K562 (cell line): ENCODE measurements at regions not wholly inside any gene's neighbourhood (a gene's known extent, or its start where the extent isn't known, plus 50 kb on each side); places are given as distances from the start of the nearest gene placed in this dataset.

Experiments used
- ATAC-seq: fragments of 200-7000 bp; cut with Tn5 transposase; 3 replicates; pipeline ENCODE4 v1.9.1; 2020; ENCODE audit warnings: moderate library complexity
- BruUV-seq: library from RNA; stranded (reverse); fragments of 400-500 nt; replicated peaks from 2 replicates; lab custom pipeline; 2021; lab: Mats Ljungman, UMichigan
- CTCF ChIA-PET: fragments of 300-600 bp; formaldehyde crosslinking; extraction: SDS; loops from one replicate; lab custom pipeline; 2021; ENCODE audit warnings: low intra/inter-chr PET ratio; lab: Yijun Ruan, JAX
- POLR2A ChIA-PET: fragments of 300-600, 350-650 bp; sonication (Branson Sonifier 250); formaldehyde crosslinking; extraction: SDS; loops from one replicate; lab custom pipeline; 2021; ENCODE audit warnings: antibody characterized with exemption, inconsistent platforms; lab: Yijun Ruan, JAX
- DNase-seq, 4 experiments: peaks; one replicate each; pipeline versions ENCODE4 v3.0.0 to v3.0.0-alpha.2; 2011 to 2018; ENCODE audit warnings: low spot score in 3 of 4, mixed read lengths in 3 of 4; ENCODE audit errors: extremely low read depth in 1 of 4
- FAIRE-seq: peaks from 2 replicates; lab custom pipeline; 2011; peaks lifted over from hg19 to GRCh38; lab: Jason Lieb, UNC
- H2AFZ ChIP-seq: 2 replicates; pipeline ENCODE4 v1.6.0; 2011; ENCODE audit warnings: low read depth, low read length, control low read depth, inconsistent platforms
- H3K27ac ChIP-seq: fragments of 200-600 bp; 3 replicates; pipeline ENCODE4 v1.8.0; 2011; ENCODE audit warnings: low read depth, mild to moderate bottlenecking, control low read depth, inconsistent platforms, low read length, moderate library complexity, mixed read lengths; ENCODE audit errors: extremely low read depth
- H3K27me3 ChIP-seq, 2 experiments: fragments of 300-600 bp in 1 of 2; 2 replicates in 1 of 2; 3 replicates in 1 of 2; pipeline versions ENCODE4 v1.6.0 to v1.8.0; 2011; ENCODE audit warnings: inconsistent platforms in 2 of 2, low read length in 2 of 2, mild to moderate bottlenecking in 1 of 2, mixed read lengths in 1 of 2, moderate library complexity in 1 of 2; ENCODE audit not compliant: control insufficient read depth in 2 of 2, insufficient read depth in 2 of 2
- H3K36me3 ChIP-seq: fragments of 300-600 bp; 3 replicates; pipeline ENCODE4 v1.8.0; 2011; ENCODE audit warnings: mild to moderate bottlenecking, low read length, inconsistent platforms; ENCODE audit not compliant: control insufficient read depth, insufficient read depth
- H3K4me1 ChIP-seq, 2 experiments: fragments of 200-600 bp in 1 of 2; replicated peaks in 1 of 2; 2 replicates in 1 of 2; 3 replicates in 1 of 2; pipeline versions ENCODE4 v1.5.1 to v1.8.0; 2011; ENCODE audit warnings: inconsistent platforms in 2 of 2, low read length in 2 of 2, mild to moderate bottlenecking in 1 of 2, mixed read lengths in 1 of 2, moderate library complexity in 1 of 2; ENCODE audit not compliant: control insufficient read depth in 2 of 2, insufficient read depth in 2 of 2
- H3K4me2 ChIP-seq: 2 replicates; pipeline ENCODE4 v1.6.1; 2011; ENCODE audit warnings: low read length, control low read depth, inconsistent platforms, mixed read lengths; ENCODE audit not compliant: insufficient read depth
- H3K4me3 ChIP-seq: fragments of 200-600 bp; sonication (generic), shearing (Covaris generic); 2 replicates; pipeline ENCODE4 v1.5.1; 2016; ENCODE audit warnings: control low read depth, inconsistent platforms
- H3K79me2 ChIP-seq: fragments of 200-600 bp; 3 replicates; pipeline ENCODE4 v1.8.0; 2011; ENCODE audit warnings: low read length, inconsistent platforms; ENCODE audit not compliant: control insufficient read depth, insufficient read depth
- H3K9ac ChIP-seq, 2 experiments: 2 replicates each; pipeline versions ENCODE4 v1.6.0 to v1.6.1; 2011; ENCODE audit warnings: low read depth in 2 of 2, low read length in 2 of 2, control low read depth in 1 of 2, inconsistent platforms in 1 of 2, mild to moderate bottlenecking in 1 of 2, mixed read lengths in 1 of 2; ENCODE audit not compliant: insufficient read depth in 1 of 2
- H3K9me1 ChIP-seq: one replicate; pipeline ENCODE4 v1.6.0; 2011; ENCODE audit warnings: inconsistent platforms, mild to moderate bottlenecking, low read length, moderate library complexity; ENCODE audit not compliant: control insufficient read depth, insufficient read depth
- H3K9me3 ChIP-seq: replicated peaks from 2 replicates; pipeline ENCODE4 v1.5.1; 2011; ENCODE audit warnings: low read depth, low read length, inconsistent platforms; ENCODE audit not compliant: control insufficient read depth, insufficient read depth
- H4K20me1 ChIP-seq: replicated peaks from 2 replicates; pipeline ENCODE4 v1.6.1; 2011; ENCODE audit warnings: low read length, inconsistent platforms, mixed read lengths; ENCODE audit not compliant: control insufficient read depth, insufficient read depth
- CCAR2 ChIP-seq: fragments of 200-400 bp; formaldehyde crosslinking; IDR thresholded peaks from 2 replicates; pipeline ENCODE4 v1.6.1; 2017; ENCODE audit warnings: mild to moderate bottlenecking, low read depth, low read length
- ELF1 ChIP-seq: fragments of 200-800 bp; sonication (Bioruptor generic); IDR thresholded peaks from 2 replicates; pipeline ENCODE4 v1.6.1; 2016; ENCODE audit warnings: missing genetic modification characterization, missing compliant biosample characterization
- MTA1 ChIP-seq: fragments of 450-650 bp; IDR thresholded peaks from 2 replicates; pipeline ENCODE4 v1.6.1; 2017; ENCODE audit warnings: borderline replicate concordance
- NFIX ChIP-seq: fragments of 250-450 bp; sonication (Bioruptor Pico); IDR thresholded peaks from 2 replicates; pipeline ENCODE4 v1.4.0; 2020; ENCODE audit warnings: low read depth, mild to moderate bottlenecking, moderate library complexity
- POLR2AphosphoS5 ChIP-seq: IDR thresholded peaks from 2 replicates; pipeline ENCODE4 v1.6.1; 2011; ENCODE audit warnings: mild to moderate bottlenecking, low read depth, low read length, moderate library complexity; ENCODE audit not compliant: control insufficient read depth, insufficient read depth
- POU5F1 ChIP-seq: fragments of 150-350 bp; IDR thresholded peaks from 2 replicates; pipeline ENCODE4 v1.6.1; 2014; ENCODE audit warnings: borderline replicate concordance, low read length, low read depth, mild to moderate bottlenecking; ENCODE audit not compliant: partially characterized antibody
- PTTG1 ChIP-seq: fragments of 450-650 bp; IDR thresholded peaks from 2 replicates; pipeline ENCODE4 v1.6.1; 2016; ENCODE audit warnings: low read depth, mild to moderate bottlenecking, missing genetic modification characterization, missing compliant biosample characterization
- SAFB2 ChIP-seq: fragments of 200-400 bp; formaldehyde crosslinking; IDR thresholded peaks from 2 replicates; pipeline ENCODE4 v1.6.1; 2018; ENCODE audit warnings: borderline replicate concordance, low read length, low read depth, moderate library complexity; ENCODE audit not compliant: severe bottlenecking
- STAG1 ChIP-seq: sonication (generic); formaldehyde crosslinking; IDR thresholded peaks from 2 replicates; pipeline ENCODE4 v1.5.0; 2020; ENCODE audit warnings: missing genetic modification reagents, borderline replicate concordance
- TEAD1 ChIP-seq, 2 experiments: fragments of 450-650 bp in 1 of 2; sonication (generic) in 1 of 2; formaldehyde crosslinking; IDR thresholded peaks; 2 replicates each; pipeline versions ENCODE4 v1.4.0 to v1.8.0; 2020 to 2022; ENCODE audit warnings: mild to moderate bottlenecking in 2 of 2, missing genetic modification reagents in 1 of 2
- TRIM28 ChIP-seq: fragments of 450-650 bp; IDR thresholded peaks from 2 replicates; pipeline ENCODE4 v1.6.1; 2017
- ZNF239 ChIP-seq: fragments of 250-450 bp; sonication (Bioruptor Pico); IDR thresholded peaks from 2 replicates; pipeline ENCODE4 v1.4.0; 2020; ENCODE audit warnings: mild to moderate bottlenecking
- WGBS: fragments of 100-300 bp; shearing (Covaris generic); methylation state at CpG from one replicate; pipeline ENCODE4 v1.1.6; 2016; ENCODE audit warnings: low coverage, mixed read lengths; ENCODE audit not compliant: insufficient coverage; ENCODE audit errors: missing lambda C conversion rate; 5-methylcytosine and 5-hydroxymethylcytosine counted together
- in situ Hi-C: fragments of 300-500 bp; cut with MboI; formaldehyde crosslinking; loops from 4 replicates; pipeline ENCODE4 v1.15.0; 2018; ENCODE audit warnings: inconsistent platforms, mixed read lengths
- intact Hi-C: fragments of 100-400 bp; cut with micrococcal nuclease; formaldehyde crosslinking; loops from 2 replicates; pipeline ENCODE4 v1.14.2; 2022
- TF ChIP-seq, protein P1 (sequence below): fragments of 150-350 bp; conservative IDR thresholded peaks from 2 replicates; pipeline ENCODE4 v1.6.1; 2014; ENCODE audit warnings: low read length
- TF ChIP-seq, protein P2 (sequence below): fragments of 250-450 bp; sonication (Bioruptor Pico); IDR thresholded peaks from 2 replicates; pipeline ENCODE4 v1.5.0; 2021; ENCODE audit warnings: mild to moderate bottlenecking, moderate library complexity
- TF ChIP-seq, protein P3 (sequence below): IDR thresholded peaks from 2 replicates; pipeline ENCODE4 v1.6.1; 2014; ENCODE audit warnings: antibody characterized with exemption
- TF ChIP-seq, protein P4 (sequence below): sonication (generic); formaldehyde crosslinking; IDR thresholded peaks from 2 replicates; pipeline ENCODE4 v1.5.0; 2020; ENCODE audit warnings: missing genetic modification reagents

DNA sequence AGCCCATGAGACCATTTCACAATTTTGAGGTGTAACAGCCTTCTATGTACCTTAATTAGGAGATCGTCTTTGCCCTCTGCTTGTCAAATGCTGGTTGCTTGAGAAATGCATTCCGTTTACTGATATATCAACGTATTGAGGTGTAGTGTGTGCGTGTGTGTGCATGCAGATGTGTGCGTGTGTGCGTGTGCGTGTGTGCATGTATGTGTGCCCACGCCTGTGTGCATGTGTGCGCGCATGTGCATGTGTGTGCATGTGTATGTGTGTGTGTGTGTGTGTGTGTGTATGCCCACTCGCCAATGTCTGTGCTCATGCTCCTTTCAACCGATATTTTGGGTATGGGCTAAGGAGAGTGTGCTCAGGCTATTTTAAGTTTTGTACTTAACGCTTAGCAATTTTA, 81.5 kb upstream of the ZFHX3 start:
- CTCF ChIA-PET: no interaction called here
- BruUV-seq: no TSS peak
- Histone ChIP-seq H3K4me1 (no peaks in the 10 kb centered on the region), H4K20me1 (no peaks in the 10 kb centered on the region), H3K27ac (no peak overlapping the region), H2AFZ (no peak overlapping the region), H3K9me3 (no peaks in the 10 kb centered on the region), H3K4me3 (no peak overlapping the region), H3K4me2 (no peak overlapping the region), H3K9me1 (no peaks in the 10 kb centered on the region), H3K9ac (no peak overlapping the region), H3K36me3 (no peaks in the 10 kb centered on the region), H3K79me2 (no peaks in the 10 kb centered on the region), H3K27me3 (peaks cover 0 to 15% of the 10 kb centered on the region in 2 experiments; a peak in 2 of 5 replicates)
- DNase-seq: no peak
- no peak for FAIRE-seq
- intact Hi-C loops: no loop called here
- ATAC-seq: no peak
- WGBS: 2% methylated on average over 11 of the region's 13 CpGs
- POLR2A ChIA-PET: no interaction called here
- in situ Hi-C loops: no loop called here
- TF ChIP-seq TEAD1 (CRISPR knock-in tag; IDR thresholded peaks at IDR 0.05) (no peak), CCAR2 (no peak), STAG1 (CRISPR knock-in tag) (no peak), ELF1 (tag) (no peak), POLR2AphosphoS5 (no peak), TRIM28 (no peak), ZNF239 (CRISPR knock-in tag) (no peak), PTTG1 (no peak), POU5F1 (no peak), SAFB2 (no peak), NFIX (CRISPR knock-in tag) (no peak), MTA1 (no peak)
- TF ChIP-seq, protein P1, sequence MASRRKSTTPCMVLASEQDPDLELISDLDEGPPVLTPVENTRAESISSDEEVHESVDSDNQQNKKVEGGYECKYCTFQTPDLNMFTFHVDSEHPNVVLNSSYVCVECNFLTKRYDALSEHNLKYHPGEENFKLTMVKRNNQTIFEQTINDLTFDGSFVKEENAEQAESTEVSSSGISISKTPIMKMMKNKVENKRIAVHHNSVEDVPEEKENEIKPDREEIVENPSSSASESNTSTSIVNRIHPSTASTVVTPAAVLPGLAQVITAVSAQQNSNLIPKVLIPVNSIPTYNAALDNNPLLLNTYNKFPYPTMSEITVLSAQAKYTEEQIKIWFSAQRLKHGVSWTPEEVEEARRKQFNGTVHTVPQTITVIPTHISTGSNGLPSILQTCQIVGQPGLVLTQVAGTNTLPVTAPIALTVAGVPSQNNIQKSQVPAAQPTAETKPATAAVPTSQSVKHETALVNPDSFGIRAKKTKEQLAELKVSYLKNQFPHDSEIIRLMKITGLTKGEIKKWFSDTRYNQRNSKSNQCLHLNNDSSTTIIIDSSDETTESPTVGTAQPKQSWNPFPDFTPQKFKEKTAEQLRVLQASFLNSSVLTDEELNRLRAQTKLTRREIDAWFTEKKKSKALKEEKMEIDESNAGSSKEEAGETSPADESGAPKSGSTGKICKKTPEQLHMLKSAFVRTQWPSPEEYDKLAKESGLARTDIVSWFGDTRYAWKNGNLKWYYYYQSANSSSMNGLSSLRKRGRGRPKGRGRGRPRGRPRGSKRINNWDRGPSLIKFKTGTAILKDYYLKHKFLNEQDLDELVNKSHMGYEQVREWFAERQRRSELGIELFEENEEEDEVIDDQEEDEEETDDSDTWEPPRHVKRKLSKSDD: no peak
- TF ChIP-seq, protein P2, sequence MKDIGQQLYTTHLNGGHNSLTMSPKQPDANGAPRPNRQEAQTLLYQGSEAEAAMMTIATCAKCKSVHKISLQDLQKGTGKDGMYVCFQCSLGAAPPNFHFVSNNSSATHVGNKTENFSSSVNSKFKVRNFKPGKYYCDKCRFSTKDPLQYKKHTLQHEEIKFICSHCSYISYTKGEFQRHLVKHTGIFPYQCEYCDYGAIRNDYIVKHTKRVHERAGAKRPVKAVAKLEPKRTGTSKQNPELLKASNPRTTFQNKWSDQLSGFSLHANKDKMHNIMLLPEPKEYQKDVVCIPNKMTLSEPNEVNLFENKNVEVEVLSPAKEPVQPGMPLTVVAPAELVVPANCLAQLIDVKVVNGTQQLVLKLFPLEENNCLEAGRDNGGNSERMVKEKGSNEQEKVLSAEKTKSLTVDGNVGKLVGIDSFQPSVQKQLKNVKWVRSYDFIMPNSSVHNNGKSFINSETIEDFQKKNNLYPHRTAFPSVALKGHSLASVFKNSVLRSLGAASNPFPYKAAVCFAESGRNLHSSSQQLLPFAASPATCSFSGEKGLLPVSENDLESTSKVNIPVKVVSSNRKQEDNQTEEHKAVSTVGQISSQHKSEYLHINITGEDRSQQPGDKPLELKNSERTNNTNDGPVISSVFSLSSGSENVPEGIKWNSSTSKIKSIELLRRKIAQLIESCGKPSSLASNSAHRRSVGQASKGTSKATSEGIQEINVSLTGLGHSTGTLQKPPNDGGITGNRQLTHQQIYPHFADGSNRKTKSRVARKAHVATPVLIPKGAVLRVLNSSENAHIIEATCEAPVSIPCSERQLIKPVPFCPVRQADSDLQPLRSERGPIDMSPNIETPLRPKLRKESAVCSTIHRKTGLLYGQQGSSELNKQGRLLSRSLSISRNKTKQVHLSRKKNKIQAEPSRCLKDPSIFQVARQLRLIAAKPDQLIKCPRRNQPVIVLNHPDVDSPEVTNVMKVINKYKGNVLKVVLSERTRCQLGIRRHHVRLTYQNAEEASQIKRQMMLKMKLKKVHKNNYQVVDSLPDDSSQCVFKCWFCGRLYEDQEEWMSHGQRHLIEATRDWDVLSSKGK: no peak
- TF ChIP-seq, protein P3, sequence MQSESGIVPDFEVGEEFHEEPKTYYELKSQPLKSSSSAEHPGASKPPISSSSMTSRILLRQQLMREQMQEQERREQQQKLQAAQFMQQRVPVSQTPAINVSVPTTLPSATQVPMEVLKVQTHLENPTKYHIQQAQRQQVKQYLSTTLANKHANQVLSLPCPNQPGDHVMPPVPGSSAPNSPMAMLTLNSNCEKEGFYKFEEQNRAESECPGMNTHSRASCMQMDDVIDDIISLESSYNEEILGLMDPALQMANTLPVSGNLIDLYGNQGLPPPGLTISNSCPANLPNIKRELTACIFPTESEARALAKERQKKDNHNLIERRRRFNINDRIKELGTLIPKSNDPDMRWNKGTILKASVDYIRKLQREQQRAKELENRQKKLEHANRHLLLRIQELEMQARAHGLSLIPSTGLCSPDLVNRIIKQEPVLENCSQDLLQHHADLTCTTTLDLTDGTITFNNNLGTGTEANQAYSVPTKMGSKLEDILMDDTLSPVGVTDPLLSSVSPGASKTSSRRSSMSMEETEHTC: no peak
- TF ChIP-seq, protein P4, sequence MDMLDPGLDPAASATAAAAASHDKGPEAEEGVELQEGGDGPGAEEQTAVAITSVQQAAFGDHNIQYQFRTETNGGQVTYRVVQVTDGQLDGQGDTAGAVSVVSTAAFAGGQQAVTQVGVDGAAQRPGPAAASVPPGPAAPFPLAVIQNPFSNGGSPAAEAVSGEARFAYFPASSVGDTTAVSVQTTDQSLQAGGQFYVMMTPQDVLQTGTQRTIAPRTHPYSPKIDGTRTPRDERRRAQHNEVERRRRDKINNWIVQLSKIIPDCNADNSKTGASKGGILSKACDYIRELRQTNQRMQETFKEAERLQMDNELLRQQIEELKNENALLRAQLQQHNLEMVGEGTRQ: no peak
